ENCODE measurements at regions not wholly inside any gene's neighbourhood (a gene's known extent, or its start where the extent isn't known, plus 50 kb on each side); places are given as distances from the start of the nearest gene placed in this dataset.

DNA sequence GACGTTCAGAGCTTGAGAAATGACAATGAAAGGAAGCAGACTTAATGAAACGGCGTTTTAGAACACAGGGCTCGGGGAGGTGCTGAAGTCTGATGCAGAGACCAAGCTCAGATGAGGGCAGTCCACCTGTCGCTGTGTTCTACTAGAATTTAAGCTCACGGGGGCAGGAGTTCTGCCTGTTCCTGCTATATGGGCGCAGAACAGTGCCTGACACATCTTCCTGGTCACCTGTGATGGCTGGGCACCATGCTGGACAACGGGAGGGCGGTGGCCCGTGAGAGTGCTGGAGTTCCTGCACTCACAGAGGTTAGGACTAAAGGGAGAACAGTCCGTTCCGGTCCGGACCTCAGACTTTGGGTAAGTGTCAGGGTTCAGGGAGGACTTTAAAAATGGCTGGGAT is 130.6 kb downstream of the ERMARD start:
- DNase-seq (ENCODE audit: low read depth): no peak
- TF ChIP-seq, protein P1, sequence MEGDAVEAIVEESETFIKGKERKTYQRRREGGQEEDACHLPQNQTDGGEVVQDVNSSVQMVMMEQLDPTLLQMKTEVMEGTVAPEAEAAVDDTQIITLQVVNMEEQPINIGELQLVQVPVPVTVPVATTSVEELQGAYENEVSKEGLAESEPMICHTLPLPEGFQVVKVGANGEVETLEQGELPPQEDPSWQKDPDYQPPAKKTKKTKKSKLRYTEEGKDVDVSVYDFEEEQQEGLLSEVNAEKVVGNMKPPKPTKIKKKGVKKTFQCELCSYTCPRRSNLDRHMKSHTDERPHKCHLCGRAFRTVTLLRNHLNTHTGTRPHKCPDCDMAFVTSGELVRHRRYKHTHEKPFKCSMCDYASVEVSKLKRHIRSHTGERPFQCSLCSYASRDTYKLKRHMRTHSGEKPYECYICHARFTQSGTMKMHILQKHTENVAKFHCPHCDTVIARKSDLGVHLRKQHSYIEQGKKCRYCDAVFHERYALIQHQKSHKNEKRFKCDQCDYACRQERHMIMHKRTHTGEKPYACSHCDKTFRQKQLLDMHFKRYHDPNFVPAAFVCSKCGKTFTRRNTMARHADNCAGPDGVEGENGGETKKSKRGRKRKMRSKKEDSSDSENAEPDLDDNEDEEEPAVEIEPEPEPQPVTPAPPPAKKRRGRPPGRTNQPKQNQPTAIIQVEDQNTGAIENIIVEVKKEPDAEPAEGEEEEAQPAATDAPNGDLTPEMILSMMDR (IDR thresholded peaks at IDR 0.05; ENCODE audit: insufficient read depth, low read depth, low read length, missing control alignments): no peak
- H3K4me3 ChIP-seq (ENCODE audit: low read length): no peak overlapping the region

GRCh38 chr6:169881398-169881797 is 130.0 kb downstream of the ERMARD start:
- TF ChIP-seq, protein P1 (IDR thresholded peaks at IDR 0.05; ENCODE audit: insufficient read depth, low read depth, low read length, missing control alignments): no peak
- DNase-seq (ENCODE audit: low read depth): no peak
- H3K4me3 ChIP-seq (ENCODE audit: low read length): no peak overlapping the region

DNA sequence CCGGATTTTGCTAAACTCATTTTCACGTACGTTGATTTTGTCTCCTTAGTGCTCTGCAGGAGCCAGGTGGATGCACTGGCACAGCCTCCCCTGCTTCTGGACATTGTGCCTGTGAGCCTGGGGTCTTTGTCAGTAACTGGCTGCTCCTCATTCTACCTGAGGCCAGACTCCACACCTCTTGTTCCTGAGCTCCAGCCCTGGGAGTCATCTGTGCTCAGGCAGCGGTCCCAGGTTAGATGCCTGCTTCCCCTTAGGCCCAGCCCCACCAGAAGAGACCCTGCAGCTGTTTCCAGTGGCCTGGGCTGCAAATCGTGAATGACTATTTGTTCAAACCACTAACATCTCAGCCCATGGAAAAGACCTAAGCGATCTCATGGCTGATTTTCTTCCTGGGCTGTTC is 129.1 kb downstream of the ERMARD start:
- H3K4me3 ChIP-seq (ENCODE audit: low read length): no peak overlapping the region
- DNase-seq (ENCODE audit: low read depth): no peak
- TF ChIP-seq, protein P1 (IDR thresholded peaks at IDR 0.05; ENCODE audit: insufficient read depth, low read depth, low read length, missing control alignments): no peak

DNA sequence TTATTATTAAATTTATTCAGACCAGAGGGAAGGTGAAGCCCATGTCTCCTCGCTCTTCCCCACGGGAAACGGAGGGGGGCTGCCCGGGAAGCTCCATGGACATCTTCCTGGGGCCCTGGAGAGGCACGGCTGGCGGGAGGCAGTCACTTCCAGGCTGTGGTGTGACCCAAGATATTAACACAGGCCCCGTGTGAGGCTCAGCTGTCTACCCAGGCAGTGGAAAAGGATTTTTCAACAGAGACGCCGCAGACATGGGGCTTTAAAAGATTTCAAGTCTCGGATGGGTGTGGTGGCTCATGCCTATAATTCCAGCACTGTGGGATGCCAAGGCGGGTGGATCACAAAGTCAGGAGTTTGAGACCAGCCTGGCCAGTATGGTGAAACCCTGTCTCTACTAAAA is 117.9 kb downstream of the ERMARD start:
- TF ChIP-seq, protein P1 (IDR thresholded peaks at IDR 0.05; ENCODE audit: insufficient read depth, low read depth, low read length, missing control alignments): no peak

GRCh38 chr6:169868458-169868857 is 117.0 kb downstream of the ERMARD start:
- no peak for DNase-seq (ENCODE audit: low read depth)
- TF ChIP-seq, protein P1 (IDR thresholded peaks at IDR 0.05; ENCODE audit: insufficient read depth, low read depth, low read length, missing control alignments): no peak
- H3K4me3 ChIP-seq (ENCODE audit: low read length): no peak overlapping the region

More for the DNA sequence above, 117.9 kb downstream of the ERMARD start:
- no peak for DNase-seq (ENCODE audit: low read depth)
- no peak overlapping the region for H3K4me3 ChIP-seq (ENCODE audit: low read length)

- TF ChIP-seq, protein P1 (IDR thresholded peaks at IDR 0.05; ENCODE audit: insufficient read depth, low read depth, low read length, missing control alignments): no peak
- DNase-seq (ENCODE audit: low read depth): no peak
- no peak overlapping the region for H3K4me3 ChIP-seq (ENCODE audit: low read length)
Measured at GRCh38 chr6:169867751-169868191, 116.3 kb downstream of the ERMARD start.

All from epithelial cell of esophagus (primary cell).